NOMO-1 (cell line): ENCODE measurements at regions not wholly inside any gene's neighbourhood (a gene's known extent, or its start where the extent isn't known, plus 50 kb on each side); places are given as distances from the start of the nearest gene placed in this dataset.

Experiments used
- DNase-seq, 2 experiments: peaks; one replicate each; lab custom pipeline; 2025; ENCODE audit not compliant: unreplicated experiment in 2 of 2; lab: John Stamatoyannopoulos, UW

DNA sequence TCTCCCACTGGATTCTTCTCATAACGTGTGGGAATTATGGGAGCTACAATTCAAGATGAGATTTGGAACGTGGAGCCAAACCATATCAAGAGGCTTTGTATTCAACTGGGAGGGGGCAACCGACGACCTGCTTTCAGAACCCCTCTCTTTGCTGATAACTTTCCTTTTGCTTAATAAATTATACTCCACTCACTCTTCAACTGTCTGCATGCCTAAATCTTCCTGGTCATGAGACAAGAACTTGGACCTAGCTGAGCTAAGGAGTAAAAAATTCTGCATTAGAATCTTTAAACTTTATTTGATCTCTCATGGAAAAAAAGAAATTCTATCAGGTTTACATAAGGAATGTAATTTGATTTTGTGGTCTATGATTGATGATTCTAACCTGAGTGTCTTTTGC, 86.7 kb upstream of the CYYR1 start:
- DNase-seq = no peak

DNA sequence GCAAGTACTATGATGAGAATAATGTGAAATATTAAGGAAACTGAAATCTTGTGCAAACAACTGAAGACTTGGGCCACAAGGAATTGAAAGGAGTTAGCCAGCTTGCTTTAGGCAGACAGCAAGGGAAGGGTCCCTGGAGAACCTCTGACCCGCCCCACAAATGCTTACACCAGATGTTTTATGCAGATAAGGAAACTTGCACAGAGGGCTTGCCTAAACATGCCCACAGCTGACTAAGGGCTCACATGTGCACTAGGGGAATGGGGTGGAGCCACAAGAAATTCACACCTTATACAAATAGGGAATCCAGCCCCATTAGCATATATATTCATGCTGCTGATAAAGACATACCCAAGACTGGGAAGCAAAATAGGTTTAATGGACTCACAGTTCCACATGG, 86.1 kb upstream of the CYYR1 start:
- DNase-seq = no peak

- no peak for DNase-seq
Observed at GRCh38 chr21:26655460-26655859, 82.4 kb upstream of the CYYR1 start.

DNA sequence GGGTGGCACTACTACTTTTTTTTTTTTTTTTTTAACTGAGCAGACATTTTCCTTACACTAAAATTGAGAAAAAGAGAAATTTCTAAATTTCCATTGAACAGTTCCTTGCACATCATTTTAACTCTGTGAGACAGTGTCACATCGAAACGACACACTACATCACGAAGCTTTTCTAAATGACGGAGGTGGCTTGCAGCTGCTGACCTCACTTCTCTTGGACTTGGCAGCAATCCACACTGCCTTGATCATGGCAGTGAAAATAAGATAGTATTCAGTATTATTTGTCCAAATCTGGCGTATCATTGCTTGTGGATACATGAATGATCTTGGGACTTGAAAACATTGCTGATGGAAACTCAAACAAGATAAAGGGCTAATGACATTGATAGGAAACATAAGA, 80.3 kb upstream of the CYYR1 start:
- DNase-seq = no peak

DNA sequence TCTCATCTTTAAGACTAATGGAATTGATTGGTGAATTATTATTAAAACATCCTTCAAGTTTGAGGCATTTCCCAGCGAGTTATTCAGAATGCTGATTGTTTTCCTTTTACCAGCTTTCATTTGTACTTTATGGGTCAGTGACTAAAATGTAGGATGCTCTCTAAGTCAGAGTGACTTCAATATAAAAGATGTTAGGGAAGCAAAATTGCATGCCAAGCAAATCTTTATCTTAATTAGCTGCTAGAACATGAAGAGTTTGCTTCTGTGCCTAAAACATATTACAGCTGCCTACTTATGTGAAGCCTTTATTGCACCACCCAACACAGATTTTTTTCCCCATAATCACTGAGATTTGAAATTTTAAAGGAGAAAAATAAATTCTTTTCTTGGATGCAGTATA, 79.8 kb upstream of the CYYR1 start:
- DNase-seq = no peak

DNA sequence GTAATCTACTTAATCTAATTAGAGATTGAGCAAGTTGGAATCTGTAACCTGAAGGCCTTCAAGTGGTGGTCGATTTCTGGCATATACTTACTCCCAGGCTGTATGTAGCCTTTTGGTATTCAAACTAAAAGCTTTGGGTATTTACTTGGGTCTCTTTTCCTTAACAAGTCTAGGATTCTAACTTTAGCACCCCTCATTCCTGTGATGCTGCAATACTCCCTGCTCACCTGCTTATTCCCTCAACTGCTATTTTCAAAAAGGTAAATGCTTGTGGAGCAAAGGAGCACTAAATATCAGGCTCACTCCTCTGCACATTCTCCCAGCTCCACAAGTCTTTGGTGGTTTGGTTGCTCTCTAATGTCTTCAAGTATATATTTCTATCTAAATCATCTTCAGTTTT, 68.0 kb upstream of the CYYR1 start:
- DNase-seq = no peak

GRCh38 chr21:26637201-26637745, 64.2 kb upstream of the CYYR1 start:
- no peak for DNase-seq

GRCh38 chr21:26635681-26636080, 62.6 kb upstream of the CYYR1 start:
- DNase-seq = no peak

- no peak for DNase-seq
Observed at GRCh38 chr21:26632691-26633090, 59.6 kb upstream of the CYYR1 start.

GRCh38 chr21:26626187-26626586, 53.1 kb upstream of the CYYR1 start:
- DNase-seq = no peak

DNA sequence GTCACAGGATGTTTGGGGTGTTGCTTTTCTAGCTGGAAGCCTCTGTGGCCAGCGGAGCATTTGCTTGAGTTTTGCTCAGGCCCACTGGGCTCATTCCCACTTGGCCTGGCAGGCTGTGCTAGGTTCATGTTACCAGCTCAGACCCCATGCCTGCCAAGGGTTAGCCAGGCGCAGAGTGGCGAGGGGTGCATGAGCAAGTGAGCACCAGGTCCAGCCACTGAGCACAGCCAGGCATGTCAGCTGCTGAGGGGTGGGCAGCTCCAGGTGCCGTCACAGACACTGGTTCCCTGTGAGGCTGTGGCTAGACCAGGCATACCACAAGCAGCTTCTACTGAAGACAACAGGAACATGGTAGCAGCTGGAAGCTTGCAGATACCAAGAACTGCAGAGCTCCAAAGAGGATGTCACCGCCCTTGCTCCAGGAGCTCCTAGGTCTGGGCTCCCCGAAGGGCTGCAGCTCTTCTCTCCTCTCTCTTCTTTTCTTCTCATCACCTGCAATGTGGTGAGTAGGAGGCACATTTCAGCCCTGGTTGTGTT, 52.0 kb upstream of the CYYR1 start:
- no peak for DNase-seq
